HepG2 (cell line): ENCODE measurements at regions not wholly inside any gene's neighbourhood (a gene's known extent, or its start where the extent isn't known, plus 50 kb on each side); places are given as distances from the start of the nearest gene placed in this dataset.

Experiments used
- IRF9 ChIP-seq: sonication (generic); formaldehyde crosslinking; IDR thresholded peaks from 2 replicates; pipeline ENCODE4 v1.8.0; 2022; ENCODE audit warnings: missing genetic modification reagents, mild to moderate bottlenecking, borderline replicate concordance
- PBX3 ChIP-seq: sonication (generic); formaldehyde crosslinking; IDR thresholded peaks from 2 replicates; pipeline ENCODE4 v1.8.1; 2023; ENCODE audit warnings: missing genetic modification reagents, inconsistent platforms, borderline replicate concordance
- YY1 ChIP-seq: IDR thresholded peaks from 2 replicates; pipeline ENCODE4 v1.6.1; 2011; ENCODE audit warnings: low read length, low read depth, moderate library complexity, mild to moderate bottlenecking; ENCODE audit not compliant: insufficient read depth, insufficient replicate concordance
- ZFP36L1 ChIP-seq: sonication (generic); formaldehyde crosslinking; IDR thresholded peaks from 2 replicates; pipeline ENCODE4 v1.8.0; 2022; ENCODE audit warnings: mild to moderate bottlenecking, missing genetic modification reagents, moderate library complexity

- TF ChIP-seq YY1, result no peak
- TF ChIP-seq ZFP36L1 (CRISPR knock-in tag), result no peak
- no peak for TF ChIP-seq PBX3
- no peak for TF ChIP-seq IRF9 (CRISPR knock-in tag)
Observed at GRCh38 chr14:30015489-30015888, 87.8 kb upstream of the PRKD1 start.
